GM21528 (cell line): ENCODE measurements at regions not wholly inside any gene's neighbourhood (a gene's known extent, or its start where the extent isn't known, plus 50 kb on each side); places are given as distances from the start of the nearest gene placed in this dataset.

Source experiments
- ATAC-seq: cut with Tn5 transposase; IDR thresholded peaks from one replicate; pipeline ENCODE4 v1.9.1; 2021; ENCODE audit warnings: mild to moderate bottlenecking, moderate library complexity; ENCODE audit not compliant: unreplicated experiment, low FRiP score

GRCh38 chr13:106874323-106874722 lies 306.4 kb upstream of the ARGLU1 start:
- no peak for ATAC-seq

- ATAC-seq: no peak
Observed at GRCh38 chr13:106873810-106874209, 305.9 kb upstream of the ARGLU1 start.

- ATAC-seq: no peak
Observed at GRCh38 chr13:106867249-106867648, 299.3 kb upstream of the ARGLU1 start.

- ATAC-seq: no peak
Observed at GRCh38 chr13:106865716-106866440, 297.9 kb upstream of the ARGLU1 start.

GRCh38 chr13:106859533-106859904 lies 291.6 kb upstream of the ARGLU1 start:
- no peak for ATAC-seq

- ATAC-seq: no peak
Observed at GRCh38 chr13:106858903-106859532, 291.1 kb upstream of the ARGLU1 start.

GRCh38 chr13:106852436-106852835 lies 284.5 kb upstream of the ARGLU1 start:
- ATAC-seq: no peak

GRCh38 chr13:106850973-106851650 lies 283.2 kb upstream of the ARGLU1 start:
- no peak for ATAC-seq

- no peak for ATAC-seq
Observed at GRCh38 chr13:106846571-106847448, 278.9 kb upstream of the ARGLU1 start.

- ATAC-seq: no peak
Observed at GRCh38 chr13:106836186-106836802, 268.4 kb upstream of the ARGLU1 start.

GRCh38 chr13:106835477-106835876 lies 267.5 kb upstream of the ARGLU1 start:
- ATAC-seq: no peak

- ATAC-seq: no peak
Observed at GRCh38 chr13:106821979-106822378, 254.0 kb upstream of the ARGLU1 start.

- ATAC-seq: no peak
Observed at GRCh38 chr13:106819413-106820180, 251.7 kb upstream of the ARGLU1 start.

GRCh38 chr13:106818971-106819370 lies 251.0 kb upstream of the ARGLU1 start:
- no peak for ATAC-seq

- no peak for ATAC-seq
Observed at GRCh38 chr13:106815545-106815944, 247.6 kb upstream of the ARGLU1 start.

- ATAC-seq: no peak
Observed at GRCh38 chr13:106814463-106814862, 246.5 kb upstream of the ARGLU1 start.

GRCh38 chr13:106810069-106810468 lies 242.1 kb upstream of the ARGLU1 start:
- no peak for ATAC-seq

- no peak for ATAC-seq
Observed at GRCh38 chr13:106804991-106805390, 237.1 kb upstream of the ARGLU1 start.

- ATAC-seq: no peak
Observed at GRCh38 chr13:106802917-106803316, 235.0 kb upstream of the ARGLU1 start.
